Body of pancreas (tissue), 4 donors: ENCODE measurements at regions not wholly inside any gene's neighbourhood (a gene's known extent, or its start where the extent isn't known, plus 50 kb on each side); places are given as distances from the start of the nearest gene placed in this dataset.

Source experiments
- CTCF ChIP-seq, 7 experiments: fragments of 450-650 bp in 4 of 7; fragments of 200-600 bp in 3 of 7; sonication (generic) in 3 of 7; IDR thresholded peaks; one replicate each; pipeline ENCODE4 v1.5.1; 2016 to 2019; ENCODE audit warnings: antibody characterized with exemption in 7 of 7
- POLR2A ChIP-seq, 3 donors: fragments of 450-650 bp; IDR thresholded peaks; one replicate each; pipeline ENCODE4 v1.6.1; 2016; ENCODE audit warnings: antibody characterized with exemption in 3 of 3, mild to moderate bottlenecking in 2 of 3

- TF ChIP-seq POLR2A (IDR thresholded peaks at IDR 0.05) (peak in 2 of 3 donors; percentile 30 to 53), CTCF (IDR thresholded peaks at IDR 0.05) (peak in 1 of 7 experiments; percentile 2)
Measured at GRCh38 chr1:234899041-234899729, 229.5 kb downstream of the TOMM20 start.
